K562 (cell line): ENCODE measurements at regions not wholly inside any gene's neighbourhood (a gene's known extent, or its start where the extent isn't known, plus 50 kb on each side); places are given as distances from the start of the nearest gene placed in this dataset.

Source experiments
- ATAC-seq: fragments of 200-7000 bp; cut with Tn5 transposase; 3 replicates; pipeline ENCODE4 v1.9.1; 2020; ENCODE audit warnings: moderate library complexity
- BruUV-seq: library from RNA; stranded (reverse); fragments of 400-500 nt; replicated peaks from 2 replicates; lab custom pipeline; 2021; lab: Mats Ljungman, UMichigan
- CTCF ChIA-PET: fragments of 300-600 bp; formaldehyde crosslinking; extraction: SDS; loops from one replicate; lab custom pipeline; 2021; ENCODE audit warnings: low intra/inter-chr PET ratio; lab: Yijun Ruan, JAX
- POLR2A ChIA-PET: fragments of 300-600, 350-650 bp; sonication (Branson Sonifier 250); formaldehyde crosslinking; extraction: SDS; loops from one replicate; lab custom pipeline; 2021; ENCODE audit warnings: antibody characterized with exemption, inconsistent platforms; lab: Yijun Ruan, JAX
- DNase-seq, 4 experiments: peaks; one replicate each; pipeline versions ENCODE4 v3.0.0 to v3.0.0-alpha.2; 2011 to 2018; ENCODE audit warnings: low spot score in 3 of 4, mixed read lengths in 3 of 4; ENCODE audit errors: extremely low read depth in 1 of 4
- FAIRE-seq: peaks from 2 replicates; lab custom pipeline; 2011; peaks lifted over from hg19 to GRCh38; lab: Jason Lieb, UNC
- H2AFZ ChIP-seq: 2 replicates; pipeline ENCODE4 v1.6.0; 2011; ENCODE audit warnings: low read depth, low read length, control low read depth, inconsistent platforms
- H3K27ac ChIP-seq: fragments of 200-600 bp; 3 replicates; pipeline ENCODE4 v1.8.0; 2011; ENCODE audit warnings: low read depth, mild to moderate bottlenecking, control low read depth, inconsistent platforms, low read length, moderate library complexity, mixed read lengths; ENCODE audit errors: extremely low read depth
- H3K27me3 ChIP-seq, 2 experiments: fragments of 300-600 bp in 1 of 2; 2 replicates in 1 of 2; 3 replicates in 1 of 2; pipeline versions ENCODE4 v1.6.0 to v1.8.0; 2011; ENCODE audit warnings: inconsistent platforms in 2 of 2, low read length in 2 of 2, mild to moderate bottlenecking in 1 of 2, mixed read lengths in 1 of 2, moderate library complexity in 1 of 2; ENCODE audit not compliant: control insufficient read depth in 2 of 2, insufficient read depth in 2 of 2
- H3K36me3 ChIP-seq: fragments of 300-600 bp; 3 replicates; pipeline ENCODE4 v1.8.0; 2011; ENCODE audit warnings: mild to moderate bottlenecking, low read length, inconsistent platforms; ENCODE audit not compliant: control insufficient read depth, insufficient read depth
- H3K4me1 ChIP-seq, 2 experiments: fragments of 200-600 bp in 1 of 2; replicated peaks in 1 of 2; 2 replicates in 1 of 2; 3 replicates in 1 of 2; pipeline versions ENCODE4 v1.5.1 to v1.8.0; 2011; ENCODE audit warnings: inconsistent platforms in 2 of 2, low read length in 2 of 2, mild to moderate bottlenecking in 1 of 2, mixed read lengths in 1 of 2, moderate library complexity in 1 of 2; ENCODE audit not compliant: control insufficient read depth in 2 of 2, insufficient read depth in 2 of 2
- H3K4me2 ChIP-seq: 2 replicates; pipeline ENCODE4 v1.6.1; 2011; ENCODE audit warnings: low read length, control low read depth, inconsistent platforms, mixed read lengths; ENCODE audit not compliant: insufficient read depth
- H3K4me3 ChIP-seq: fragments of 200-600 bp; sonication (generic), shearing (Covaris generic); 2 replicates; pipeline ENCODE4 v1.5.1; 2016; ENCODE audit warnings: control low read depth, inconsistent platforms
- H3K79me2 ChIP-seq: fragments of 200-600 bp; 3 replicates; pipeline ENCODE4 v1.8.0; 2011; ENCODE audit warnings: low read length, inconsistent platforms; ENCODE audit not compliant: control insufficient read depth, insufficient read depth
- H3K9ac ChIP-seq, 2 experiments: 2 replicates each; pipeline versions ENCODE4 v1.6.0 to v1.6.1; 2011; ENCODE audit warnings: low read depth in 2 of 2, low read length in 2 of 2, control low read depth in 1 of 2, inconsistent platforms in 1 of 2, mild to moderate bottlenecking in 1 of 2, mixed read lengths in 1 of 2; ENCODE audit not compliant: insufficient read depth in 1 of 2
- H3K9me1 ChIP-seq: one replicate; pipeline ENCODE4 v1.6.0; 2011; ENCODE audit warnings: inconsistent platforms, mild to moderate bottlenecking, low read length, moderate library complexity; ENCODE audit not compliant: control insufficient read depth, insufficient read depth
- H3K9me3 ChIP-seq: replicated peaks from 2 replicates; pipeline ENCODE4 v1.5.1; 2011; ENCODE audit warnings: low read depth, low read length, inconsistent platforms; ENCODE audit not compliant: control insufficient read depth, insufficient read depth
- H4K20me1 ChIP-seq: replicated peaks from 2 replicates; pipeline ENCODE4 v1.6.1; 2011; ENCODE audit warnings: low read length, inconsistent platforms, mixed read lengths; ENCODE audit not compliant: control insufficient read depth, insufficient read depth
- BHLHE40 ChIP-seq: IDR thresholded peaks from 2 replicates; pipeline ENCODE4 v1.6.1; 2011; ENCODE audit warnings: low read length, improper control_type of control experiment
- C11orf30 ChIP-seq: fragments of 450-650 bp; IDR thresholded peaks from 2 replicates; pipeline ENCODE4 v1.6.1; 2016; ENCODE audit warnings: low read depth, mild to moderate bottlenecking
- KAT2B ChIP-seq: IDR thresholded peaks from one replicate; pipeline ENCODE4 v1.6.1; 2012; ENCODE audit warnings: low read depth, mild to moderate bottlenecking, control low read depth, inconsistent platforms, low read length, moderate library complexity
- KHSRP ChIP-seq: fragments of 450-650 bp; IDR thresholded peaks from 2 replicates; pipeline ENCODE4 v1.6.1; 2017
- LARP7 ChIP-seq: fragments of 450-650 bp; IDR thresholded peaks from 2 replicates; pipeline ENCODE4 v1.6.1; 2016
- MAFG ChIP-seq: fragments of 450-650 bp; conservative IDR thresholded peaks from 2 replicates; pipeline ENCODE4 v1.6.1; 2016; ENCODE audit warnings: missing genetic modification characterization, missing compliant biosample characterization
- MLLT1 ChIP-seq, 2 experiments: fragments of 450-650 bp; IDR thresholded peaks; 2 replicates each; pipeline ENCODE4 v1.6.1; 2016
- NR3C1 ChIP-seq: sonication (generic); formaldehyde crosslinking; IDR thresholded peaks from 2 replicates; pipeline ENCODE4 v1.8.1; 2022; ENCODE audit warnings: missing genetic modification reagents
- SOX6 ChIP-seq: fragments of 450-650 bp; IDR thresholded peaks from 2 replicates; pipeline ENCODE4 v1.6.1; 2014; ENCODE audit warnings: mild to moderate bottlenecking
- USF1 ChIP-seq: sonication (generic); formaldehyde crosslinking; IDR thresholded peaks from 2 replicates; pipeline ENCODE4 v1.9.0; 2022; ENCODE audit warnings: mild to moderate bottlenecking, missing genetic modification reagents
- XRCC3 ChIP-seq: fragments of 450-650 bp; IDR thresholded peaks from 2 replicates; pipeline ENCODE4 v1.6.1; 2017; ENCODE audit warnings: mild to moderate bottlenecking, moderate library complexity
- ZBTB43 ChIP-seq: sonication (generic); formaldehyde crosslinking; IDR thresholded peaks from 2 replicates; pipeline ENCODE4 v1.8.0; 2023; ENCODE audit warnings: mild to moderate bottlenecking, missing genetic modification reagents
- ZNF3 ChIP-seq: fragments of 250-450 bp; sonication (Bioruptor Pico); IDR thresholded peaks from 2 replicates; pipeline ENCODE4 v1.5.0; 2021; ENCODE audit warnings: mild to moderate bottlenecking, moderate library complexity
- in situ Hi-C: fragments of 300-500 bp; cut with MboI; formaldehyde crosslinking; loops from 4 replicates; pipeline ENCODE4 v1.15.0; 2018; ENCODE audit warnings: inconsistent platforms, mixed read lengths
- intact Hi-C: fragments of 100-400 bp; cut with micrococcal nuclease; formaldehyde crosslinking; loops from 2 replicates; pipeline ENCODE4 v1.14.2; 2022
- TF ChIP-seq, protein P1 (sequence below): fragments of 450-650 bp; IDR thresholded peaks from 2 replicates; pipeline ENCODE4 v1.6.1; 2016; ENCODE audit warnings: low read depth, mild to moderate bottlenecking, moderate library complexity

- no peak overlapping the region for H3K27ac ChIP-seq
- no peak overlapping the region for H3K4me2 ChIP-seq
- no peaks in the 10 kb centered on the region for H3K9me1 ChIP-seq
- POLR2A ChIA-PET = no interaction called here
- H3K36me3 ChIP-seq = no peaks in the 10 kb centered on the region
- intact Hi-C loops (no loop called here), in situ Hi-C loops (no loop called here)
- TF ChIP-seq KHSRP (no peak), ZBTB43 (CRISPR knock-in tag) (no peak), ZNF3 (CRISPR knock-in tag) (no peak), NR3C1 (CRISPR knock-in tag) (no peak), C11orf30 (no peak), SOX6 (no peak), XRCC3 (no peak), LARP7 (no peak), MLLT1 (IDR thresholded peaks at IDR 0.05) (no peak), USF1 (CRISPR knock-in tag) (no peak), MAFG (tag) (no peak), KAT2B (no peak), BHLHE40 (no peak)
- TF ChIP-seq, protein P1, sequence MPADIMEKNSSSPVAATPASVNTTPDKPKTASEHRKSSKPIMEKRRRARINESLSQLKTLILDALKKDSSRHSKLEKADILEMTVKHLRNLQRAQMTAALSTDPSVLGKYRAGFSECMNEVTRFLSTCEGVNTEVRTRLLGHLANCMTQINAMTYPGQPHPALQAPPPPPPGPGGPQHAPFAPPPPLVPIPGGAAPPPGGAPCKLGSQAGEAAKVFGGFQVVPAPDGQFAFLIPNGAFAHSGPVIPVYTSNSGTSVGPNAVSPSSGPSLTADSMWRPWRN = no peak
- no peak overlapping the region for H3K4me3 ChIP-seq
- H3K27me3 ChIP-seq = no peaks in the 10 kb centered on the region
- H2AFZ ChIP-seq = no peak overlapping the region
- CTCF ChIA-PET = no interaction called here
- no peaks in the 10 kb centered on the region for H3K9me3 ChIP-seq
- H3K4me1 ChIP-seq = no peaks in the 10 kb centered on the region
- no peaks in the 10 kb centered on the region for H3K79me2 ChIP-seq
- no peak overlapping the region for H3K9ac ChIP-seq
- ATAC-seq (no peak), FAIRE-seq (no peak), DNase-seq (no peak)
- H4K20me1 ChIP-seq = no peaks in the 10 kb centered on the region
- no TSS peak for BruUV-seq
Measured at GRCh38 chr9:11595756-11596155, 983.0 kb upstream of the PTPRD start.
